GM21390 (cell line): ENCODE measurements at regions not wholly inside any gene's neighbourhood (a gene's known extent, or its start where the extent isn't known, plus 50 kb on each side); places are given as distances from the start of the nearest gene placed in this dataset.
A peak's percentile ranks its signal among the peaks of the same experiment; 100 is the strongest.
"Not testable (repeated sequence)": the region's sequence is repeated elsewhere in the genome, so short reads cannot be mapped to it uniquely, and the experiment has no call there.

ENCODE experiments used
- ATAC-seq: cut with Tn5 transposase; IDR thresholded peaks from one replicate; pipeline ENCODE4 v1.9.1; 2021; ENCODE audit not compliant: unreplicated experiment

DNA sequence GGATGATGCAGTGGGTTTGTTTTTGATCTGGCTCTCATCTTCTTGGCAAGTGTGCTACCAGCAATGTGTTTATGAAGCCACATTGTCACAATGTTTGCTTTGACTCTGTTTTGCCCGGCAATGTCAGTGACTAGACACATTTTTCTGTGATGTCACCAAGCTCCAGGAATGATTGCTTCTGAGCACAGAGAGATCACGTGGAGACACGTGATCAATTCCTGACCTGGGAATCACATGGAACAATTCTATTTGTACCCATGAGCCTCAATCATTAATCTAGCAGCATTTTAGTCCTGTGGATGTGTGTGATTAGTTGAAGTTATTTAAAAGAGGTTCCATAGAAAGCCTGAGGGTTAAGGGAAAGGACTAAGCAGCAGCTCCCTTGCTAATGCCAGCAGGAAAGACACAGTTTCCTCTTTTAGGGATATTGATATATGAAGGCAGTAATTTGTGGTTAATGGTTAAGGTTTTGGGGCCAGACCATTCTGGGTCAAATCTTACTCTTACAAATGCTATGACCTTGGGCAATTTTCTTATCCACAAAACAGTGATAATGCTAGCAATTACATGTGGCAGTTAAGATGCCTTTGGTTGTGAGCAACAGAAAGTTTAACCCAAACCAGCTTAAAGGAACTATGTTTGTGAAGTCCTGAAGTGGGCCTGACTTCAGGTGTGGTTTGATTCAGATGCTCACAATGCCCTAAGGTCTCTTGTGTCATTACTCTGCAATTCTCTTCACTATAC, 59.0 kb downstream of the FASLG start:
- no peak for ATAC-seq

DNA sequence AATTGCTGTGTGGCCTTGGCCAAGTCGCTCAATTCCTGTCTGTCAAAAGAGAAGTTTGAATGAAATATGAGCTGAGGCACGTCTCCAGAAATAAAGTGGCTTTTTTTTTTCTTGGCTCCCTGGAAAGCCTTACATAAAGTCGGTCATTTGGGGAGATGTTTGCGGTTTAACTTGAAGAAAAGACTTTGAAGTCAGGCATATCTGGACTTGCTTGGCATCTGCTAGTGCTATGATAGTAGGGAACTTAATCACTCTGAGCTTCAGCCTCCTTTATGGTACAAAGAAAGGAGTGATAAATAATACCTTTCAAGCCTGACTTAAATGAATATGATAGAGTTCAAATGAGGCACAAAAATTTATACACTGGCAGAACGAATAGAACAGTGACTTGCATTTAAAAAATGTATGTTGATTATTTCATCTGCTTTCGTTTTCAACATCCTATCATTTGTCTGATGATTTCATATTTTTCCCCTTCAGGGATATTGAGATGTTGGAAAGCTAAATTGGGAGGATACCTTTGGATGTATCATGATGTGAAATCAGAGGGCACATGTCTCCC, 60.2 kb downstream of the FASLG start:
- no peak for ATAC-seq

- no peak for ATAC-seq
These were observed 60.8 kb downstream of the FASLG start for GRCh38 chr1:172719694-172720138.

- ATAC-seq = no peak
These were observed 61.4 kb downstream of the FASLG start for GRCh38 chr1:172720339-172720738.

GRCh38 chr1:172723251-172723650, 64.3 kb downstream of the FASLG start:
- no peak for ATAC-seq

DNA sequence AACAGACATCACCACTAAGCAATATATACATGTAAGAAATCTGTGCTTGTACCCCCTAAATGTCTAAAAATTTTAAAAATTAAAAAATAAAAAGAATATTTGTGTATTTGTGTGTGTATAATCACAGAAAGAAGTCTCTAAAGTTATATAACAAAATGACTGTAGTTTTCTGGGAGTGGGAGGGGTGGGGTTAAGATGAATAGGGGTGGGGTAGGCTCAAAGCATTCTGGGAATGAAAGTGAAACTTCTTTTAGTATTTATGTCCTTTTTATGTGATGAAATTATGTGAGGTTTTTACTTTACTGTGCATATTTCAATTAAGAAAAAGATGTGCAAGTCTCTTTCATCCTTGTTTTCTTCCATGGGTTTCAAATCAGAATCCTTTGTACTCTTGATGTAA, 65.3 kb downstream of the FASLG start:
- ATAC-seq = no peak

DNA sequence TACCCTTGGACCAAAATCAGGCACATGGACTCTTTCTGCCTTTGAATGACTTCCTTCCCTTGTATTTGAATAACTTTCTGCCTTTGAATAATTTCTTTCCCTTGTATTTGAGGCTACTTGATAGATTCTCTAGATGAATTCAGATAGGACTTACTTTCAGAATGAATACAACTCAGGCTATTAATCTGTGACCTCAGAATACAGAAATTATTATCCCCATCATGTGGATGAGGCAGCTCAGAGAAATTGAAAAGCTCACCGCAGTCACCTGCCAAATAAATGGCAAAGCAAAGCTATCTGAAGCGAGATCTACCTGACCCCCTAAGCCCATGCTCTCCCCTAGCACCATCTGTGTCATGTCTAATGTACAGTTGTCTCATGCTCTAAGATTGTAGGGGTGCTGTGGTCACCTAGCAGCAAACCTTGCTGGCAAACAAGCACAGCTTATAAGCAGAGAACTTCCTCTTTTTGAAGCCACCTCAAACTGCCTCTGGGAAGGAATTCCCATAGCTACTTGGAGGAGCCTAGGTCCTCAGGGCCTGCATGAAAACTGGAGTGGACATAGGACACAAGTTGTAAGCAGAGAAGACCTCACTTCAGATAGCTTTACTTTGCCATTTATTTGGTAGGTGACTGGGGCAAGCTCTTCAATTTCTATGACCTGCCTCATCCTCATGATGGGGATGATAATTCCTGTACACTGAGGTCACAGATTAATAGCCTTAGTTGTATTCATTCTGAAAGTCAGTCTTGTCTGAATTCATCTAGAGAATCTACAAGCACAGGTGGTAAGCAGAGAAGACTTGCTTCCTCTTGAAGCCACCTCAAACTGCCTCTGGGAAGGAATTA, 66.1 kb downstream of the FASLG start:
- peak; percentile 80 for ATAC-seq

DNA sequence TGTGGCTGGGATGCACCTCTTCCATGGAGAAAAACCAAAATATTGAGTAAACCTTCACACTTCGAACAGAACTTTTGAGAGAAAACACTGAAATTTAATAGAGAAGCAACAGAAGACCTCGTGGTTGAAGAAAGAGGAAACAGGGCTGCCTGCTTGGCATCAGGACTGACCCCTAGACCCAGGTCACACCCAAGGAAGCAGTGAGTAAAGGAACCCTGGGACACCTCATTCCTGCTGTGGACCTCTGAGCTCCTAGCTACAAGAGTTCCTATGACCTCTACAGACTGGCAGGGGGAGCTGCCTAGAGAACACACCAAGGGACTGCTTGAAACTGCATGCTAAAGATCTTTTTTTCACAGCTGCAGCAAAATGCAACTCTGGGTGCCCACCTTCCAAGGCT, 67.8 kb downstream of the FASLG start:
- no peak for ATAC-seq

DNA sequence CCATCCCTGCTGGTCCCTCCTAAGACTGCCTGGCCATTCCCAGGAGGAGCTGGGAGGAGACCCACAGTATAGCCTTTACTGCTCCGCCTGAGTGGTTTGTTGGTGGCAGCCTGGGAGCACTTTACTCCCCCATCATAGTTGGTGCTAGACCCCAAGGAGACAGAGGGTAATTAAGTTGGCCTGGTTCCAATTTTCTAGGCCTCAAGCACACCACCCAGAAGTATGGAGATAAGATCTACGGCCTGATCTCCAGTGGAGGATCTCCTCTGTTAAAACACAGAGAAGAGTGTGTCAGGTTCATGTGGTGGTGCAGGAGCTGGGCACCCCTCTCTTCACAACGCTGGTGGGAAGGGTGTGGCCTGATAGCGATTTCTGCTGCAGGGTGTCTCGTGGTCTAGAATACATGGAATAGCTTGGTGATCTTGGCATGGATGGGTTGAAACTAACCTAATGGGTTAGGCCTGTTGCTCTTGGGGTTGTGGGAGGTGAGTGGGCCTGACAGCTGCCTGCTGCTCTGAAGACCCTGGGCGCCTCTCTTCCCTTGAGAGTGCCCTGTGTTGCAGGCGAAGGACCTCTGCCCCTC, 68.5 kb downstream of the FASLG start:
- no peak for ATAC-seq

GRCh38 chr1:172727956-172728603, 69.2 kb downstream of the FASLG start:
- ATAC-seq = peak; percentile 47

DNA sequence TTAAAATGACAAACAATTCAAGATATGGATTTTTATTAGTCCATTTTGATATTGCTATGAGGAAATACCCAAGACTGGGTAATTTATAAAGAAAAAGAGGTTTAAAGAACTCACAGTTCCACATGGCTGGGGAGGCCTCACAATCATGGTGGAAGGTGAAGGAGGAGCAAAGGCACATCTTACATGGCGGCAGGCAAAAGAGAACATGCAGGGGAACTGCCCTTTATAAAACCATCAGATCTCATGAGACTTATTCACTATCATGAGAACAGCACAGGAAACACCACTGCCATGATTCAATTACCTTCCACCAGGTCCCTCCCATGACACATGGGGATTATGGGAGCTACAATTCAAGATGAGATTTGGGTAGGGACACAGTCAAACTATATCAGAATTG, 69.8 kb downstream of the FASLG start:
- ATAC-seq = not testable (repeated sequence)

DNA sequence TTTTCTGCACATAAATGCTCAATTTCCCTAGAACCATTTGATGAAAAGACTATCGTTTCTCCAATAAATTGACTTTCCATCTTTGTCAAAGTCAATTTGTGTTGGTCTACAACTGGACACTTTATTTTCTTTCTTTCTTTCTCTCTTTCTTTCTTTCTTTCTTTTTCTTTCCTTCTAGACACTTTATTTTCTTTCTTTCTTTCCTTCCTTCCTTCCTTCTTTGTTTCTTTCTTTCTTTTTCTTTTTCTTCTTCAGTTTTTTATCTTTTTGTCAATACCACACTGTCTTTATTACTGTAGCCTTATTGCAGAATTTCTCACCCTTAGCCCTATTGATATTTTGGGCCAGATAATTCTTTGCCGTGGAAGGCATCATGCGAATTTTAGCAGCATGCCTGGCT, 73.5 kb downstream of the FASLG start:
- ATAC-seq = no peak

GRCh38 chr1:172733815-172734214, 74.9 kb downstream of the FASLG start:
- ATAC-seq = no peak

DNA sequence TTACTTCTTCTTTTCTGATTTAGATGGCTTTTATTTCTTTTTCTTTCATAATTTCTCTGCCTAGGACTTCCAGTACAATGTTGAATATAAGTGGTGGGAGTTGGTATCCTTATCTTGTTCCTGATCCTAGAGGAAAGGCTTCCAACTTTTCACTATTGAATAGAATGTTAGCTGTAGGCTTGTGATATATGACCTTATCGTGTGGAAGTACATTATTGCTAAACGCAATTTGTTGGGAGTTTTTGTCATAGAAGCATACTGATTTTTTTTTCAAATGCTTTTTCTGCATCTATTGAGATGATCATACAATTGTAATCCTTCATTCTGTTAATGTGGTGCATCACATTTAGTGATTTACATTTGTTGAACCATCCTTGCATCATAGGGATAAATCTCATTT, 79.5 kb downstream of the FASLG start:
- no peak for ATAC-seq

DNA sequence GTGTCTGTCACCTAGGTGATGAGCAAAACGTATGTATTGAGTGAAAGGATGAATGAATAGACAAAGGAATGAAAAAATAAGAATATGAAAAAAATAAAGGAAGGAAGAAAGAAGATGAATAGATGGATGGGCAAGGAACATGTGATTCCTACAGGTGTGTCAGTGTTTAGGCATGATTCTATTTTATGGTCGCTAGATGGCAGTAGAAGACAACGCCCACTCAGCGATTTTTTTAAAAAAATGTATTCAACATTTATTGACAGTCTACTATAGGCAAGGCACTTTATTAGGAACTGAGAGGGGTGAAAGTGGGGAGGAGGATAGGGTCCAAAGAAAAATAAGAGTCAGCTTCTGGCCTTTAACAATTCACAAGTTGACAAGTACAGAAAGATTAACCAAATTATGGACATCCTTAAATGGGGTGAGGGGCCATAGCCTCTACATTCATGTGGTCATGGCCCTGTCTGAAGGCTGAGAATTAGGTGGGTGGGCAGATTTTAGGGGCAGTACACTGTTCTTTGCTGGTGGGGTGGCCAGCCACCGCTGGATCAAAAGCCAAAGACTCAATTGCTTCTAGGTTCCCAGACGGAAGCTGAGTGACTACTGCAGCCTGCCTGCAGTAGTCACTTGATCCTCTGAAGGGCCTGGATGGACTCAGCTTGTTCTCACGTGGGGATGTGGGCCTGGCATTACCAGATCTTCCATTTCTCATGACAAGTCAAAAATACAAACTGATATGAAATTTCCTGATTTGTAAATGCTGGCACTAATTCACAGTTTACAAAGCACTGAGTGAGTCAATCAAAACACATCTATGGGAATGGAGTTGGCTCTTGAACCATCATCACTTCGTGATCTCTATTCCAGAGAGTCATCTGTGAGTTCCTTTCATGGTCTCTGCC, 83.9 kb downstream of the FASLG start:
- no peak for ATAC-seq

DNA sequence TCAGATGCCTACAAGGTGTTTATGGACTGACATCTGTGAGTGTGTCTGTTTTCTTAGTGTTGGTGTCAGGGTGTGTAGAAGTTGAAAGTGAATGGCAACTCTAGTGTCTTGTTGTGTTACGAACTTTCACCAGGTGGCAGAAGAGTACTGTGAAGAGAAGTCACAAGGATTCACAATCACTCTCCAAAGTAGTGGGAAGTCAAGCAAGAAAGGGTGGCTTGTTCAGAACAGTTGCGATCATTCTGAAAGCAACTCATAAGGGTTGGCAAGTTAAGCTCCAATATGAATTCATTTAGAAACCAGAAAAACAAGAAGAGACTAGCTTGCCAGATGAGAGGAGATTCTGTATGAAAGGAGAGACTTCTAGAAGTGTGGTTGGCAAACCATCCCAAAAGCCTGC, 86.1 kb downstream of the FASLG start:
- peak; percentile 63 for ATAC-seq

DNA sequence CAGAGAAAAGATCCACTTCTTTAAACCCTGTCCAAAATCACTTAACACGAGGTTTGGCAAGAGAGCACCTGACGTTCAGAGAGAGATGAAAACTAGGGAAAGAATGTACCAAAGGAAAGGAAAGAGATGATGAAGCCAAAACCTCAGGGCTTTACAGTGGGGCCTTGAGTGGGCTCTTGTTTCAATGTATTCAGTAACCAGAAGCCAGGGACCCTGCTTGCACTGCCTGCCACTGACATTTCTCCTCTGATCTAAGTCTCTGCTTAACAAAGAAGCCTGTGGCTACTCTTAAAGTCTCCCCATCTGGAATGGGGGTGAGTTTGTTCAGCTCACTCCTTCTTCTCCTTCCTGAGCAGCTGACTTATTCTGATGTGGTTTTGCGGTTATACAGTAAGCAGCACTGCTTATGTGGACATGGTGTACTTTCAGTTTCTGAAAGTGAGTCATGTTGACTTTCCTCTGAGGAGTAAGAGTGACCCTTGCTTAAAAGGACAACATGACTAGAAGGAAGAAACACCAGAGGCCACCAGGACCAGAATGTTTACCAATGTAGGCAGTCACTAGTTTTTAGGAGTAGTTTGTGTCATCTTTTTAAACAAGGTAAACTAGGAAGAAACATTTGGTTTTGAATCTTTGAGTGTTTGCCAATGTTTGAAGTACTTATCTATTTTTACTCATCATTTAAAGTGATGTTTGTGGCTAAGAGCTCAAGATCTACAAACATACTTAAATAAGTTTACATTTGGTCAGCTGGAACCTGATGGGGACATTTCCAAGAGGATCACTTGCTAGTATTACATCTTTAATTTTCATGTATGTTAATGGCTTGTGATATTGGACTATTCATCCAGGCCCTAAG, 87.4 kb downstream of the FASLG start:
- peak; percentile 86 for ATAC-seq

DNA sequence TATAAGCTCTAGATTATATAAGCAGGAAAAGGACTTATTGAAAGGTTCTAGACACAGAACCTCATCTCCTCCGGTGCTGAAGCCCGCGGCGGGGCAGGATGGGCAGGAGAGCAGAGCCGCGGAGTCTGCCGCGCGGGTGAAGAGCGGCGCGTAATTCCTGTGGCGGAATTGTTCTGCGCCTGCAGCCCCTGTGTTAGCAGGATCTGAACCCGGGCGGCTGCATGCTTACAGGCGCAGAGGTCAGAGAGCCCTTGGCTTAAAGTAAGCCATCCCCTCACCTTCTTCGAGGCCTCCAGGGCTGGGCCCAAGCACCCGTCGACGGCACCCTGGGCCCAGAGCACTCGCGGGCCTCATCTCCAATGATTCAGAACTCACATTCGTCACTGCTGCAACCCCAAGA, 89.3 kb downstream of the FASLG start:
- no peak for ATAC-seq

DNA sequence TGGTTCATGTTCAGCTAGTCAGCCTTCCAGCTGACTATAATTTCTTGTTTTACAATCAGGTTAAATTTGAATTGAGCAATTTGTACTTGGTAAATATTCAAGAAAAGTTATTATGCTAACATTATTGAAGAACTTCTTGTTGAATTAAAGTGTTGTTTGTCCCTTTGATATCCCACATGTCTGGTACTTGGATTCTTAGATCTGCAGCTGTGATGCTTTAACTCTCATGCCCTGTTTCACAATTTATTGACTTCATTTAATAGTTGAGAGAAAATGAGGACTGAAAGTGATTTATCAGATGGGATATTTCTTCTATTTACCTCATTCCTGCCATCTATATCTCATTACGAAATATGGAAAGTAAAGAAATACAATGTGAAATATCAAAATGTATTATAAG, 92.8 kb downstream of the FASLG start:
- no peak for ATAC-seq
